GDM1 (cell line): ENCODE measurements at regions not wholly inside any gene's neighbourhood (a gene's known extent, or its start where the extent isn't known, plus 50 kb on each side); places are given as distances from the start of the nearest gene placed in this dataset.

ENCODE experiments used
- DNase-seq: peaks from one replicate; lab custom pipeline; 2025; lab: John Stamatoyannopoulos, UW

- no peak for DNase-seq
Measured at GRCh38 chr11:36890841-36891240, 292.8 kb upstream of the RAG2 start.

DNA sequence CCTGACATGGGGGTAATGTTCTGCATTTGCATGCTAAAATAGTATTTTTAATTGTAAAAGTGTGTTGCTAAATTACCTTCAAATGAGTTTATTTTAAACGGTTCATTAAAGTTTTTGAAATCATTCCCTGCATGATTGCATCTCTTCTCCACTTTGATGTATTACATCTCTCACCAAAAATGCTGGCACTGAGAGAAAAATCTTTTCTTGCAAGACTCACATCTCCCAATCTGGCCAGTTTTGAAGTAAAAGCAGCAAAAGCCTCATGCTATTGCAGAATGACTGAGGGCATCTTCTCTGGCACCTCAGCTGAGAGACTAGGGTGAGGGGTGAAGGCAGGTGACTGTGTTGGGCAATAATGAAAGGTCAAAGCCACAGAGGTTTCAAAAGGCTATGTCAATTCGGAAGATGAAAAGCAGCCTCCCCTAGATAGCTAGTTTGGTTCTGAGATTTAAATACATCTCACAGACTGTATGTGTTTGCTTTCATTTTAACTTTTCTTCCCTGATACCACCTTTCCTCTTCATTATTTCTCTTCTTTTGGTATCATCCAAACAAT is 292.2 kb upstream of the RAG2 start:
- DNase-seq, result no peak

DNA sequence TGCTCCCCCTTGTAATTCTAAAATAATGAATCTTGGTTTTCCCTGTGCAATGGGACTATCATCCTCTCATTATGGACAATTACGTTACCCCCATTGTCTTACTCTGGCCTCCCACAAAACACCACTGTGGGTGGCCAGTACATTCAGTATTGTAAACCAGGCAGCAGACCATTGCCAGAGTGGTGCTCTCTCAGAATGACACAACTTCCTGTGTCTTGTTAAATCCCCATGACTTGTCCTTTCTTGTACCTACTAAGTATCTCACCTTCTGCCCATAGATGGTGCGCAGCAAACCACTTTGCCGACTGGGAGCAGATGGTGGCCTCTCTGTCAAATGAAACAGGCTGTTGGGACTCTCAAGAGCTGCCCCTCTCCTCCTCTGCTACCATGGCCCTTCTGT is 287.1 kb upstream of the RAG2 start:
- no peak for DNase-seq

- DNase-seq, result no peak
Measured at GRCh38 chr11:36878737-36879136, 280.7 kb upstream of the RAG2 start.

GRCh38 chr11:36877149-36877548 is 279.1 kb upstream of the RAG2 start:
- DNase-seq, result no peak

DNA sequence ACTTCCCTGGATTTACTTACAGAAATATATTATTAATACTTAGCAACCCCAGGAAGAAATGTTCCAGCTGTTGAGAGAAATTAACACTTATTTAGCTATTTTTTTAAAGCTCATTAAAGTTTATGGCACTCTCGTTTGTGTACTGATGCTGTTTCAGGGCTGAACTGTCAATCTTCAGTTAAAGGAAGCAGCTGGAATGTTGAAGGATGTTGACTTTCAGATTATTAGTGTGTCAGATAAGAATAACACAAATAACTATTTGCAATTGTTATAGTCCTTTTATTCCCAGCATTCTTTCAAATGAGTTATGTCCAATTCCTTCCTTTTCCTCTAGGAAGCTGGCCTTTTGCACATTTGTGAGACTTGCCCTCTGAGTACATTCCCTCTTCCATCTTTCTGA is 278.2 kb upstream of the RAG2 start:
- no peak for DNase-seq

DNA sequence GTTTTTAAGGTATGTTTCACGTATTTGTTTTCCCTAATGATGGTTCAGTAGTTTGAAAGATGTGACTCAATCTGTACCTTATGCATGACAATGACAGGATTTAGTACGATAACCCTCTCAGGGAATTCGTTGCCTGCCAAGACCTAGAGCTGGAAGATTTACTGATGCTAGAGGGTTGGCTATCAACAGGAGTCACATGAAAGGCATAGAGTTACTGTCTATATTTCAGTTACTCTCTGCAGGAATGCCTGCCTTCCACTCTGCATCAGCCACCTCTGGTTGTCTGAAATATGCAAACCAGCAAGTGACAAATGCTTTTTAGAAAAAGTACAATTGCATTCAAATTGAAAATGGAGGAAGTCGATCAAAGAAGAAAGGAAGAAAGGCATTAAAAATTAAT is 276.3 kb upstream of the RAG2 start:
- no peak for DNase-seq

GRCh38 chr11:36870361-36870760 is 272.3 kb upstream of the RAG2 start:
- DNase-seq, result no peak

DNA sequence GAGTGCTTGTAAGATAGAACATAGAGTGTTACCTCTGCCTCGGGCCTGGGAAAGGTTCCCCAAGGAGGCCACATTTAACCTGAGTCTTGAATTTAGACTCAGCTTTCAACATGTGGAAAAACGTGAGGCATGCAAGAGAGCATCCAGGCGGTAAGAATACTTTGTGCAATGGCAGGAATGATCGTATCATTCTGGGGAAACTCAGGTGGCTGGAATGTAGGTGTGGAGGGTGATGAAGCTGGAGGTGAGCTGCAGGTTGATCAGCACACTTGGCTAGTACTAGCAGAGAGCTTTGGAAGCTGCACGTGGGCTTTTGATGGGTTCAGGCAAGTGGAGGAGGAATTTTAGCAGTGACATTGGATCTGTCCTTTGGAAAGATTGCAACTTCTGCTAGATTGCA is 270.3 kb upstream of the RAG2 start:
- no peak for DNase-seq

DNA sequence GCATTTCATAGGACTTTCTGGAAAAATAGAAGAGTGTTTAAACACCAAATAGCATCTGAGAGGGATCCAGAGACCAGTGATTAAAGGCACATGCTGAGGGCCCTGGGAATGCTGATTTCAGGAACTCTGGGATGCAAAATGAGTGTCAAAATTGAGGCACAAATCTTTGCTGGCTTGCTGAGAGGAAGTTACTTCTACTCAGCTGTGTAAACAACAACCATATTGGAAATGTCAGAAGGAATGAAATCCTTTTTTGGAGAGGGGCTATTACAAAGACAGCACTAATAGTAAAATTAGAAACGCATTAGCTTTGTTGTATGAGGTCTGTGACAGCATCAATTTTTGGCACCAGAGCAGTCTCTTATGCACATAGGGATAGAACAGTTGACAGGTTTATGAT is 267.8 kb upstream of the RAG2 start:
- DNase-seq, result no peak

DNA sequence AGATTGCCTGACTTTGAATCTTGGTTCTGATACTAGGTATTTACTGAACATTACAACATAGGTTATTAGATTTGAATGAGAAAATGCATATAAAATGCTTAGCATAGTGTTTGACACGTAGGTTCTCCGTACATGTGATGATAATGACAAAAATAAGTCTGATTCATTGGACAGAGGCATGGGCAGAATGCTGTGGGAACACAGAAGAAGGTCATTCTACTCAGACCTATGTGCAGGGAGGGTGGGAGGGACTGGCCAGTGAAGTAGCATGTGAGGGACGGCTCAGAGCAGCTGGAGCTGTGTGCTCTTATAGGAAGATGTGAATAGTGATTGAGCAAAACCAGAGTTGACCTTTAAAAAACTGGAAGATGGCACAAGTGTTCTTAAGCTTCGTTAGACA is 256.8 kb upstream of the RAG2 start:
- no peak for DNase-seq

- no peak for DNase-seq
Measured at GRCh38 chr11:36848660-36849059, 250.6 kb upstream of the RAG2 start.

DNA sequence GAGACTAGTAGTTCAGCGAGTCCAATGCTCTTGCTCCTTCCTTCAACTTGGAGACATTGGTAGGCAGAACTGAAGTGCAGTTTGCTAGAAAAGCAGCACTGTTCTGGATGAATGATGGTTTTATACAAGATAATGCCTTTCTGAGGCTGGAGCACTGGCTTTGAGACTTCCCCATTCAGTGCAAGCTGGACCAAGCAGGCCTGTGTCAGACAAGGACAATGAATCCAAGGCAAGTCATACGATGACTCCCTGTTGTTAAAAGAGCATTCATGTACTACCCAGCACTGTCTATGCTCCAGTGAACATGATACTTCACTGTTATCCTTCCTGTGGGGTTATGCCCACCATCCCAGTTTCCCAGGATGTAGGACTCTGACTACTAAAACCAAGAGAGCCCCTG is 242.3 kb upstream of the RAG2 start:
- DNase-seq, result no peak

- DNase-seq, result no peak
Measured at GRCh38 chr11:36837831-36838437, 239.9 kb upstream of the RAG2 start.

GRCh38 chr11:36825251-36825650 is 227.2 kb upstream of the RAG2 start:
- no peak for DNase-seq

DNA sequence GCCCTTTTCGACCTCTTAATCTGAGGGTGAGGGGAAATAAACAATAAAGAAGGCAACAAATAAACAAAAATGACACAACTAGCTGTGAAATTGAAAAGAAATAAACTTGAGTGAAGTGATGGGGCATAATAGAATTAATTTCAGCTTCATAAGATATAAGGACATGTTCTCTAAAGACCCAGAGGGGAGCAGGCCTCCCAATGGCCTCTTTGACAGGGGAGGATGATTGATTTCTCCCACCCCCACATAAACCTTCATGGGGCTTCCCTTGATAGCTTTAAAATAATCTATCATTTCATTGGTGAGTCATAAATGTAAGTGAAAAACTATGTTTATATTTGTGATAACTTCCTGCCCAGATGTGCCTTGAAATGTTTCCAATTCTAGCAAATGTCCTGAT is 226.3 kb upstream of the RAG2 start:
- DNase-seq, result no peak

DNA sequence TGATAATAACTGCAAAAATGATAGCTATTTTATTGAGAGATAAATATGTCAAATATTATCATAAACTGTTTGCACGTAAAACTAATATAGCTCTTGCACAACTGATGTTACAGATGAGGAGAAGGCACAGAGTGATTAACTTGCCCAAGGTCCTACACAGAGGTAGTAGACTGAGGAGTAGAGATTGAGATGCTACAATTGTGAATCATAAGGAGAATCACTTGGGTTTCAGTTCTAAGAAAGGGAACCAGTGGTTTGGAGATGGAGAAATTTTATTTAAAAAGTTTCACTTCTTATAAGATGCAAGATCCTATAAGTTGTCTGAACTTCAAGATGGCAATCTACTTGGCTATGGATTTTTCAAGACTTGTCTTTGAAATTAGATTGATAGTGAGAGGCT is 224.8 kb upstream of the RAG2 start:
- no peak for DNase-seq

DNA sequence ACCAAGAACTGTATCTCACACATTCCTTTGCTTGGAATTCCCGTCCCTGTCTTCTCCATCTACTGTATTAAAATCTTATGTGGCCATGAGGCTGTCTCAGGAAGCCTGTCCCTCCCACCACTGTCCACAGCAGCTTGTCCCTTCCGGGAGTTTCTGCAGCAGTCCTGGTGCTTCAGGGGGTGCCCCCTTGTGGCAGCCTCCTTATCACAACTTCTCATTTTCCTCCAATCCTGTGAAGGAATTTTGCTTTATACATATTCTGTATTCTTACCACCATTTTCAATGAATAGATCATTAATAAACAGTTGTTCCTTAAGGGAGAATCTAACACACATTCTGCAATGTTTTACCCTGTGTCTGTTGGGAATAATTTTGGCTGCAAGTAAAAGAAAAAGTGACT is 220.4 kb upstream of the RAG2 start:
- DNase-seq, result no peak

DNA sequence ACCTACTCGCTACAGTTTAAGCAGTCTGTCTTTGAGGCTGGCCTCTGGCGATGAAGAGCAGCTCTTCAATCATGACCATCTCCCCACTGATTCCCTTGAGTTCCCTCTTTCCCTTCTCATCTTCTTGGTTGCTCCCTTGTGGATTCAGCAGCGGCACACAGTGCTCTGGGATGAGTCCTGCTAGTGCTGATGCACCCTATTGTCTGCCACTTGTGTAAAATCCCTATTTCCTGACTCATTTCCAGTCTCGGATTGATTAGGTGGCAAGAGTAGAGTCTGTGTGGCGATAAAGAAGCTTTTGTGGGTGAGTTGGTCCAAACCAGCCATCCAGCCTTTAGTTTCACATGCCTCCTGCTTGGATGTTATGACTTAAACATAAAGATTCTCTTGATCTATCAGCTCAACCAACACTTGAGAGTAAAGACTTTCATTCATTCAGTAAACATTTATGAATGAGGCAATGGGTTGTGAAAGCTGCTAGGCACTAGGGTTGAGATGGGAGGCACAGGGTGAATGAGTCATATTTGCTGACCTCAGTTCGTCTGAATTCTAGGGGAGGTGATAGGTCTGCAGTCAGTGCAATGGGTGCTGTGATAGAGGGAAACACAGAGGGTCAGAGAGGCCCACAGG is 219.4 kb upstream of the RAG2 start:
- no peak for DNase-seq

DNA sequence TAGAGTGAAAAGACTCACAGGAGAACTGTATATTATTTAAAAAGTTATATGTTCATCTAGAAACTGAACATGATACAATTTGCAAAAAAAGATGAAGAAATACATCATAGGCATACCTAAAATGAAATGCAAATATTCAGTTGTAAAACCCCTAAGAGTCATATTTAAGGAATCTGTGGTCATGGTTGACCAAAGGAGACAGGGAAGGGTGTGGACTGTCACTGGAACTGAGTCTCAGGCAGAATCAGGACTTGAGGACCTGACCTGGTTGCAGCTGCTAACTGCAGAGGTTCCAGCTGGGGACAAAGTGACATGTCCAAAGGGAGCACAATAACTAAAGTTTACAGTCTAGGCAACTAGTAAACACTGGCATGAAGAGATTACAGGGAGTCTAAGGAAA is 211.3 kb upstream of the RAG2 start:
- no peak for DNase-seq

DNA sequence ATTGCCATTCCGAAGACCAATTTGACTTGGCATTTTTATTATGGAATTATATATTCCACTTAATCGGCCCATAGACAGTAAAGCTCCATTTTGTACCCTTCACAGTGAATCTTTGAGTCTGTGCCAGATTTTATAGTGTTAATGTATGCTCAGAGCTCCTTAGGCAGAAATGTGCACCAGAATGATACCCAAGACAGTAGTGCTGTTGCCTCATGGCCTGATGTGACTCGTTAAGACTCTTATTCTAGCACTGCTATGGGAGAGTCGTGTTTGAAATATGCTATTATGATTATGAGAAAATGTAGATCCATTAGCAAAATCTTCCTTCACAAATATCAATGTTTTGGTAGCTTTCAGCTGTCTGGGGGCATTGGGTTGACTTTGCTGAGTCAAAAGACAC is 209.8 kb upstream of the RAG2 start:
- no peak for DNase-seq

GRCh38 chr11:36803084-36803483 is 205.0 kb upstream of the RAG2 start:
- no peak for DNase-seq

GRCh38 chr11:36792996-36793914 is 195.2 kb upstream of the RAG2 start:
- DNase-seq, result no peak
